ENCODE measurements at regions not wholly inside any gene's neighbourhood (a gene's known extent, or its start where the extent isn't known, plus 50 kb on each side); places are given as distances from the start of the nearest gene placed in this dataset.
"Not testable (repeated sequence)": the region's sequence is repeated elsewhere in the genome, so short reads cannot be mapped to it uniquely, and the experiment has no call there.

DNA sequence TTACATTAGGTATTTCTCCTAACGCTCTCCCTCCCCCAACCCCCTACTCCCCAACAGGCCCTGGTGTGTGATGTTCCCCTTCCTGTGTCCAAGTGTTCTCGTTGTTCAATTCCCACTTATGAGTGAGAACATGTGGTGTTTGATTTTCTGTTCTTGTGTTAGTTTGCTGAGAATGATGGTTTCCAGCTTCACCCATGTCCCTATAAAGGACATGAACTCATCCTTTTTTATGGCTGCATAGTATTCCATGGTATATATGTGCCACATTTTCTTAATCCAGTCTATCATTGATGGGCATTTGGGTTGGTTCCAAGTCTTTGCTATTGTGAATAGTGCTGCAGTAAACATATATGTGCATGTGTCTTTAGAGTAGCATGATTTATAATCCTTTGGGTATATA is 162.1 kb upstream of the DLX2 start:
- H3K4me3 ChIP-seq (ENCODE audit: low read length); H3K4me2 ChIP-seq (ENCODE audit: low read length); H3K9me3 ChIP-seq (replicated peaks; ENCODE audit: low read length); H3K9ac ChIP-seq (ENCODE audit: low read depth, low read length); H3K36me3 ChIP-seq (ENCODE audit: insufficient read depth, low read length); H3K27me3 ChIP-seq (ENCODE audit: control insufficient read depth, insufficient read depth, low read length): not testable (repeated sequence)
- H3K4me1 ChIP-seq (ENCODE audit: control insufficient read depth, insufficient read depth, low read length): peaks cover 12% of the 10 kb centered on the region

DNA sequence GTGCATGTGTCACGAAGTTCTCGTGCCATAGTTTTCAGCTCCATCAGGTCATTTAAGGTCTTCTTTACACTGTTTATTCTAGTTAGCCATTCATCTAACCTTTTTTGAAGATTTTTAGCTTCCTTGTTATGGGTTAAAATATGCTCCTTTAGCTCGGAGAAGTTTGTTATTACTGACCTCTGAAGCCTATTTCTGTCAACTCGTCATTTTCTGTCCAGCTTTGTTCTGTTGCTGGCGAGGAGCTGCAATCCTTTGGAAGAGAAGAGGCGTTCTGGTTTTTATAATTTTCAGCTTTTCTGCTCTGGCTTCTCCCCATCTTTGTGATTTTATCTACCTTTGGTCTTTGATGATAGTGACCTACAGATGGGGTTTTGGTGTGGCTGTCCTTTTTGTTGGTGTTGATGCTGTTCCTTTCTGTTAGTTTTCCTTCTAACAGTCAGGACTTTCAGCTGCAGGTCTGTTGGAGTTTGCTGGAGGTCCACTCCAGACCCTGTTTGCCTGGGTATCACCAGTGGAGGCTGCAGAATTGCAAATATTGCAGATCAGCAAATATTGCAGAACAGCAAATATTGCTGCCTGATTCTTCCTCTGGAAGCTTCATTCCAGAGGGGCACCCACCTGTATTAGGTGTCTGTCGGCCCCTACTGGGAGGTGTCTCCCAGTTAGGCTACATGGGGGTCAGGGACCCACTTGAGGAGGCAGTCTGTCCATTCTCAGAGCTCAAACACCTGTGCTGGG is 157.7 kb upstream of the ITGA6 start:
- not testable (repeated sequence) for H3K9ac ChIP-seq (ENCODE audit: low read depth, low read length); H3K4me3 ChIP-seq (ENCODE audit: low read length); H3K4me1 ChIP-seq (ENCODE audit: control insufficient read depth, insufficient read depth, low read length); H3K36me3 ChIP-seq (ENCODE audit: insufficient read depth, low read length); H3K4me2 ChIP-seq (ENCODE audit: low read length); H3K9me3 ChIP-seq (replicated peaks; ENCODE audit: low read length); H3K27me3 ChIP-seq (ENCODE audit: control insufficient read depth, insufficient read depth, low read length)

DNA sequence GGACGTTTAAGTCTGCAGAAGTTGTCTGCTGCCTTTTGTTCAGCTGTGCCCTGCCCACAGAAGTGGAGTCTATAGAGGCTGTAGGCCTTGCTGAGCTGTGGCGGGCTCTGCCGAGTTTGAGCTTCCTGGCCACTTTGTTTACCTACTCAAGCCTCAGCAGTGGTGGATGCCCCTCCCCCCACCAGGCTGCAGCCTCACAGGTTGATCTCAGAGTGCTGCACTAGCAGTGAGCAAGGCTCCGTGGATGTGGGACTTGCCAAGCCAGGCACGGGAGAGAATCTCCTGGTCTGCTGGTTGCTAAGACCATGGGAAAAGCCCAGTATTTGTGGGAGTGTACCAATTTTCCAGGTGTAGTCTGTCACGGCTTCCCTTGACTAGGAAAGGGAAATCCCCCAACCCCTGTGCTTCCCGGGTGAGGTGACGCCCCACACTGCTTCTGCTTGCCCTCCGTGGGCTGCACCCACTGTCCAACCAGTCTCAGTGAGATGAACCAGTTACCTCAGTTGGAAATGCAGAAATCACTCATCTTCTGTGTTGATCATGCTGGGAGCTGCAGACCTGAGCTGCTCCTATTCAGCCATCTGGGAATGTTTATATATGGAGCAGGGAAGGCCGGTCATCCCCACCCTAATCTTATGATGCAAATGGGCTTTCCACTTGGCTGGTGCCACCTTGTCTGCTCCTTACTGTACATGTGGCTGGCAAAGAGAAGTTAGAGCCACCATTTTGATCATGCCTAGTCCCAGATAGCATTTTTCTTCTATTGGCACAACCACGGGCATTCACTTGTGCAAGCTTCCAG is 156.9 kb upstream of the ITGA6 start:
- H3K36me3 ChIP-seq (ENCODE audit: insufficient read depth, low read length): no peaks in the 10 kb centered on the region
- no peak overlapping the region for H3K4me2 ChIP-seq (ENCODE audit: low read length)
- peaks cover 4% of the 10 kb centered on the region for H3K4me1 ChIP-seq (ENCODE audit: control insufficient read depth, insufficient read depth, low read length)
- H3K27me3 ChIP-seq (ENCODE audit: control insufficient read depth, insufficient read depth, low read length): no peaks in the 10 kb centered on the region
- H3K4me3 ChIP-seq (ENCODE audit: low read length): no peak overlapping the region
- no peak overlapping the region for H3K9ac ChIP-seq (ENCODE audit: low read depth, low read length)
- H3K9me3 ChIP-seq (replicated peaks; ENCODE audit: low read length): no peaks in the 10 kb centered on the region

DNA sequence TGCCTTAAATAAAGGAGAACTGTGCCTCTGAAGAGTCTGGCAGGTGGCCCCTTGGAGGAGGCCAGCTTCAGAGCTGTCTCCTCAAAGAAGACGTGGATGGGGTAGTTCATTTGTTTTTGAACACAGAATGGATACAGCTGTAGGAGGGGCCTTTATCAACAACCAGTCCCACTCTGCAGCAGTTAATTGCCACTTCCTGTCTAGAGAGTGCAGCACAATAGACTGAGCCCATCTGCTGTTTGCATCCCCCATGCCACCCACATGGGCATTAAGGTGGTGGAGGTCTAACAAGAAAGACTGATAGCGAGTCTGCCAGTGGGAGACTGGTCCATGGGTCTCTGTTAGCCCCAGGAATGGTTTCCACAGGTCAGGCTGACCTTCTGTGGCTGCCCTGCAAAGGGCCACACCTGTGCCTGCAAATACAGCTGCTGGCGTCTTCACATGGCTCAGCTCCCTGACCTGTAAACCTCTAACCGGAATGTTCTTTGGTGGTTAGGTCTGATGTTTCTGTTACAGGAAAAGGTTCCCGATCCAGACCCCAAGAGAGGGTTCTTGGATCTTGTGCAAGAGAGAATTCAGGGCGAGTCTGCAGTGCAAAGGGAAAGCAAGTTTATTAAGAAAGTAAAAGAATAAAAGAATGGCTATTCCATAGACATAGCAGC is 153.3 kb upstream of the ITGA6 start:
- no peaks in the 10 kb centered on the region for H3K36me3 ChIP-seq (ENCODE audit: insufficient read depth, low read length)
- H3K27me3 ChIP-seq (ENCODE audit: control insufficient read depth, insufficient read depth, low read length): no peaks in the 10 kb centered on the region
- H3K4me3 ChIP-seq (ENCODE audit: low read length): no peak overlapping the region
- H3K9ac ChIP-seq (ENCODE audit: low read depth, low read length): no peak overlapping the region
- peaks cover 4% of the 10 kb centered on the region for H3K4me1 ChIP-seq (ENCODE audit: control insufficient read depth, insufficient read depth, low read length)
- H3K4me2 ChIP-seq (ENCODE audit: low read length): no peak overlapping the region
- no peaks in the 10 kb centered on the region for H3K9me3 ChIP-seq (replicated peaks; ENCODE audit: low read length)

DNA sequence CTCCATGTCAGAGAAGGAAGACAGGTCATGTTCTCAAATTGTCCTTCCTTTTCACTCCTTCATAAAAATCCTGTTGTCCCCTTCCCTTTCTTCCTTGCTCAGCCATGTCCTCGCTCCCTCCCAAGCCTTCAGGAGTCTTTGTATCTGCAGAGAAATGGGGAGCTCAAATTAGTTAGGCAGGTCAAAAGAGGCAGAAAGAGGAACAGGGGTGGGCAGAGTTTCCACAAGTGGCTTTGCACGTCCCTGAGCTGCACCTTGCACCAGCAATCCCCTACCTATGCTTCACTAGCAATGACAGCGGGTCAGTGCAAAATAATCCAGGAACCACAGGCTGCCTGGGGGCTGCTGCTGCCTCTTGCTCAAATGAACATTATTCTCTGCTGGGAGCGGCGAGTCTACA is 152.1 kb upstream of the ITGA6 start:
- H3K4me2 ChIP-seq (ENCODE audit: low read length): no peak overlapping the region
- H3K9ac ChIP-seq (ENCODE audit: low read depth, low read length): no peak overlapping the region
- H3K4me1 ChIP-seq (ENCODE audit: control insufficient read depth, insufficient read depth, low read length): peaks cover 4% of the 10 kb centered on the region
- H3K9me3 ChIP-seq (replicated peaks; ENCODE audit: low read length): no peaks in the 10 kb centered on the region
- H3K4me3 ChIP-seq (ENCODE audit: low read length): no peak overlapping the region
- H3K36me3 ChIP-seq (ENCODE audit: insufficient read depth, low read length): no peaks in the 10 kb centered on the region
- H3K27me3 ChIP-seq (ENCODE audit: control insufficient read depth, insufficient read depth, low read length): no peaks in the 10 kb centered on the region

DNA sequence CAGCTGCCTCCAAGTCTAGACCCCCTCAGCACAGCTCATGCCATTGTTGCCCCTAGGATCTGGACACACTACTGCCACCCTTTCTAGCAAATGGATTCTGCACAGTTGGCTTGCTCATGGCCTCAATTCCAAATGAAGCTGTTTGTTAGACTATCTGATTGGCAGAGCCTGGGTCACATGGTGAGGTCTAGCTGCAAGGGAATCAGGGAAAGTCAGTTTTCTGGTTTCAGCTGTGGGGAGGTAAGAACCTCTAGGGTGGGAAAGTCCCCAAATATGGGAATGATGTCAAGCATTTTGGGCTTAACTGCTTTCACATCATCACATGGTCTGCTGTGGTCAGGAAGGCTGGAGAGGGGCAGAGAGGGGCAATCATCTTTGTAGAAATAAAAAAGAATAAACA is 150.4 kb upstream of the ITGA6 start:
- Histone ChIP-seq H3K27me3 (ENCODE audit: control insufficient read depth, insufficient read depth, low read length) (no peaks in the 10 kb centered on the region), H3K9ac (ENCODE audit: low read depth, low read length) (no peak overlapping the region), H3K4me1 (ENCODE audit: control insufficient read depth, insufficient read depth, low read length) (peaks cover 9% of the 10 kb centered on the region), H3K9me3 (replicated peaks; ENCODE audit: low read length) (no peaks in the 10 kb centered on the region), H3K4me3 (ENCODE audit: low read length) (no peak overlapping the region), H3K4me2 (ENCODE audit: low read length) (no peak overlapping the region), H3K36me3 (ENCODE audit: insufficient read depth, low read length) (no peaks in the 10 kb centered on the region)

DNA sequence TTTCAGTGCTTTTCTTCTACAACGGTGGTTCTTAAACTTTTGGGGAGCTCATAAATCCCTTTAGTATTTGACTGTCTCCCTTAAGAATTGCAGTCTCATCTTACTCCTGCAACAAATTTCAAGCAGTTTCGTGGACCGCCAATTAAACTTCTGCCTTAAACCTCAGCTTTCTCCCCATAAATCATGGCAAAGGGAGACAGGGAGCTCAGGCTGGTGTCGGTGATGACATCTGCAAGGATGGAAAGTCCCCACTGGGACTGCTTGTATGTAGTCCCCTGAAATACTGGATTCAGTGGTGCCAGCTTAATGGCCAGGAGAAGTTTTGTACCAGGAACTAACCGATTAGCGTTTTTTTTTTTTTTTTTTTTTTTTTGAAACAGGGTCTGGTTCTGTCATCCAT is 148.7 kb upstream of the ITGA6 start:
- H3K9ac ChIP-seq (ENCODE audit: low read depth, low read length): no peak overlapping the region
- H3K4me3 ChIP-seq (ENCODE audit: low read length): no peak overlapping the region
- H3K4me2 ChIP-seq (ENCODE audit: low read length): no peak overlapping the region
- no peaks in the 10 kb centered on the region for H3K36me3 ChIP-seq (ENCODE audit: insufficient read depth, low read length)
- H3K27me3 ChIP-seq (ENCODE audit: control insufficient read depth, insufficient read depth, low read length): no peaks in the 10 kb centered on the region
- no peaks in the 10 kb centered on the region for H3K9me3 ChIP-seq (replicated peaks; ENCODE audit: low read length)
- peaks cover 22% of the 10 kb centered on the region for H3K4me1 ChIP-seq (ENCODE audit: control insufficient read depth, insufficient read depth, low read length)

DNA sequence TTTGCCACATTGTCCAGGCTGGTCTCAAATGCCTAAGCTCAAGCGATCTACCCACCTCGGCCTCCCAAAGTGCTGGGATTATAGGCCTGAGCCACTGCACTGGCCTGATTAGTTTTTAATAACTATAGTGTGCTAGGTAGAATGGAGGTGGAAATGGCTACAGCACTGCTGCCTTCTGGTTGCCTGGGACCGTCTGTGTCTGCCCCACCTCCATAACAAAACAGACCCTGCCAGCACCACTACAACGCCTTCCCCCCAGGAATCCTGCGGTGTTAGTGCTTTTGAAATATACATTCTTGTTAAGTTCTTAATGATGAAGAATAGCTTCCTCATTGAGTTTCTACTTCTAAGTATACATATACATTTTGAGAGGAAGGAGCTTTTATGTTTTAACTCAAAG is 148.2 kb upstream of the ITGA6 start:
- Histone ChIP-seq H3K4me3 (ENCODE audit: low read length) (no peak overlapping the region), H3K9ac (ENCODE audit: low read depth, low read length) (no peak overlapping the region), H3K36me3 (ENCODE audit: insufficient read depth, low read length) (no peaks in the 10 kb centered on the region), H3K9me3 (replicated peaks; ENCODE audit: low read length) (no peaks in the 10 kb centered on the region), H3K4me1 (ENCODE audit: control insufficient read depth, insufficient read depth, low read length) (peaks cover 28% of the 10 kb centered on the region), H3K27me3 (ENCODE audit: control insufficient read depth, insufficient read depth, low read length) (no peaks in the 10 kb centered on the region), H3K4me2 (ENCODE audit: low read length) (no peak overlapping the region)

DNA sequence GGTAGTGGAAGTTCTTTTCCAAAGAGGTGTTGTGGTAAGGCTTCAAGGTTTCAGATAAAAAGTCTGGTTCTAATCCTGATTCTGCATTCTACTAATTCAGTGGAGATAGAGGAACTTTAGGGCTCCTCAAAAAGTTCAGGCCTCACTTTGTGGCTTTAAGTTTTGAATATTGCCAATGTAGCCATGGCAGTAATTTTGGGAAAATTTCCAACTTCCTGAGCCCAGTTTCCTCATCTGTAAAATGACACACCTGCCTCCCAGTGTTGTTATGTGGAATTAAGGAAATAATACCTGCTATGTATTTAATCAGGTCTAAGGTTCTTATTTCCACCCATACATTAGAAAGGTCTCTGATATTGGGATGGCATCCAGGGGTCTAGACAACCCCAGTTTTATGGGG is 147.6 kb upstream of the ITGA6 start:
- H3K4me2 ChIP-seq (ENCODE audit: low read length): no peak overlapping the region
- H3K4me3 ChIP-seq (ENCODE audit: low read length): no peak overlapping the region
- H3K9ac ChIP-seq (ENCODE audit: low read depth, low read length): no peak overlapping the region
- H3K9me3 ChIP-seq (replicated peaks; ENCODE audit: low read length): no peaks in the 10 kb centered on the region
- peaks cover 31% of the 10 kb centered on the region for H3K4me1 ChIP-seq (ENCODE audit: control insufficient read depth, insufficient read depth, low read length)
- no peaks in the 10 kb centered on the region for H3K27me3 ChIP-seq (ENCODE audit: control insufficient read depth, insufficient read depth, low read length)
- H3K36me3 ChIP-seq (ENCODE audit: insufficient read depth, low read length): no peaks in the 10 kb centered on the region

DNA sequence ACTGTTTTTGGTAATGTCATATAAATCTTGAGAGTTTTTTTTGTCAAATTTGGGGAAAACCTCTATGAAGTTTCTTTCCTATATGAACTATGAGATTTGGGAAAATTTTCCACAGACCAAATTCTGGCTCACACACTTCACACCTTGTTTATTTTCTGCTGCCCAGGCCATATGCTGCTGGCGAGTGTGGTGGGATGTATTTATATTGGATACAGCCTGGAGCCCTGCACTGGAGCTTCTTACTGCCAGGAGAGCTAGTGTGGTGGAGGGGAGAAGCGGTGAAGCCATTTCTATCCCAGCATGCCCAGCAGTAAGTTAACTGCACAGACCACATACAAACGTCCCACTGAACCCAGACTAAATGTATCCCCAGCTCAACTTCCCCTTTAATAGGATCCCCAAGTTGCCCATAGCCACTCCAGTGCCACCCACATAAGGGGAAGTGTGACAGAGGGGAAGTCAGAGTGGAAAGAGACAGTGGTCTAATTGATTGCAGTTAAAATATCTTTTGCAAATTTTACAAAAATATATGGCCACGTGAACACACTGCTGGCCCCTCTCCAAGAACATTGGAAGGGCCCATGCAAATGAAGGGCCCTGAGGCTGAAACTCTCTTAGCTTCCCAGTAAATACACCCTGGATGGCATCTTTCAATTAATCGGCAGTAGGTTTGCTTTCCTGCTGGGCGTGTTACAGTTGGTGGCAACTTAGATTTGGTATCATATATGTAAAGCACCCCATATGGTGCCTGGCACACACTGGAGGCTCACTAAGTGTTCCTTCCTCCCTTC is 146.6 kb upstream of the ITGA6 start:
- no peaks in the 10 kb centered on the region for H3K36me3 ChIP-seq (ENCODE audit: insufficient read depth, low read length)
- no peak overlapping the region for H3K4me3 ChIP-seq (ENCODE audit: low read length)
- H3K9ac ChIP-seq (ENCODE audit: low read depth, low read length): no peak overlapping the region
- H3K9me3 ChIP-seq (replicated peaks; ENCODE audit: low read length): no peaks in the 10 kb centered on the region
- no peaks in the 10 kb centered on the region for H3K27me3 ChIP-seq (ENCODE audit: control insufficient read depth, insufficient read depth, low read length)
- no peak overlapping the region for H3K4me2 ChIP-seq (ENCODE audit: low read length)
- peaks cover 39% of the 10 kb centered on the region for H3K4me1 ChIP-seq (ENCODE audit: control insufficient read depth, insufficient read depth, low read length)

Measured in skeletal muscle satellite cell (primary cell).